ENCODE measurements at regions not wholly inside any gene's neighbourhood (a gene's known extent, or its start where the extent isn't known, plus 50 kb on each side); places are given as distances from the start of the nearest gene placed in this dataset.

DNA sequence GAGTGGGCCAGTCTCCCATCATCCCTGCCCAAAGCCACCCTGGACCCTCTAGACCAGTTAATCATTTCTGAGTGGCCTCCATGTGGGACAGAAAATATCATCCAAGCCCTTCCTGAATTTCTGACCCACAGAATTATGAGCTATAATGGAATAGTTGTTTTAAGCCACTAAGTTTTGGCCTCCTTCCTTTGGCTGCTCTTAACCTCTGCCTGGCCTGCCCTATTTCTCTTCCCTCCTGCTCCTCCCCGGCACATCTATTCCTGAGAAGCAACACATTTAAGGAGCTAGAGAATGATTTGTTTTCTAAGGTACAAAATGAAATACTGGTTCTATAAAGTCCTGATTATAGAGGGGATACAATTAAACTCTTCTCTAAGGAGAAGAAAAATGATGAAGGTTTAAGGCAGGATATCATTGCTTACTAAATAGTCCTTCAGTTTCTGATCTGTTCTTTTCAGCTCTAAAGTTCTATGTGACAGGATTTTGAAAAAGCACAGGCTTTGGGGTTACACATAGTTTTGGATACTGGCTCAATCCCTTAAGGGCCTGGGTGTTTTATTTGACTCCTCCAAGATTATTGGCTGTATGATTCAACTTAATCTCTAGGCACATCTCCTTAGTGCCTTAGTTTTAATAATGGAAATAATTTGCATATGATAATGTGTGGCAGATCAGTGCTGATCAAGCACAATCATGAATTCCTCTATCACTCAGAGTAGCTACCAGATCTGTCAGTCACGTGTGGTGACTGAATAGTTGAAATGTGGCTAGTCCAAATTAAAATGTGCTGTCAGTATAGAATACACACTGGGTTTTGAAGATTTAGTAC is 240.3 kb downstream of the VAPA start:
- TF ChIP-seq YY1 (IDR thresholded peaks at IDR 0.05; ENCODE audit: insufficient read depth, insufficient read length) (no peak), ZNF274 (IDR thresholded peaks at IDR 0.05; ENCODE audit: low read depth, low read length) (no peak)
